Activated CD4-positive, alpha-beta T cell treated with anti-CD3 and anti-CD28 coated beads, Interleukin-2, amount 10 ng/mL, durations not matched to agents 7 days and 5 days (primary cell): ENCODE measurements at regions not wholly inside any gene's neighbourhood (a gene's known extent, or its start where the extent isn't known, plus 50 kb on each side); places are given as distances from the start of the nearest gene placed in this dataset.

Experiments
- CTCF ChIA-PET: fragments of 350-600 bp; sonication (Branson Sonifier 250); formaldehyde crosslinking; loops from one replicate; lab custom pipeline; 2021; ENCODE audit warnings: antibody characterized with exemption; lab: Charles Lee
- POLR2A ChIA-PET: fragments of 350-600 bp; sonication (Branson Sonifier 250); formaldehyde crosslinking; loops from one replicate; lab custom pipeline; 2021; ENCODE audit warnings: antibody characterized with exemption; lab: Charles Lee
- DNase-seq: peaks from one replicate; pipeline ENCODE4 v3.0.0-alpha.2; 2020
- H3K27ac Mint-ChIP-seq: one replicate; pipeline ENCODE4 v1.8.0; 2021; ENCODE audit warnings: mild to moderate bottlenecking, moderate library complexity, mixed read lengths
- H3K27me3 Mint-ChIP-seq: one replicate; pipeline ENCODE4 v1.8.0; 2021; ENCODE audit warnings: mixed read lengths
- H3K36me3 Mint-ChIP-seq: one replicate; pipeline ENCODE4 v1.8.0; 2021; ENCODE audit warnings: low read depth, mixed read lengths
- H3K4me1 Mint-ChIP-seq: one replicate; pipeline ENCODE4 v1.8.0; 2021; ENCODE audit warnings: mixed read lengths
- H3K4me3 Mint-ChIP-seq: one replicate; pipeline ENCODE4 v1.8.0; 2021; ENCODE audit warnings: mild to moderate bottlenecking, moderate library complexity, mixed read lengths
- H3K9me3 Mint-ChIP-seq: one replicate; pipeline ENCODE4 v1.8.0; 2021; ENCODE audit warnings: mixed read lengths

DNA sequence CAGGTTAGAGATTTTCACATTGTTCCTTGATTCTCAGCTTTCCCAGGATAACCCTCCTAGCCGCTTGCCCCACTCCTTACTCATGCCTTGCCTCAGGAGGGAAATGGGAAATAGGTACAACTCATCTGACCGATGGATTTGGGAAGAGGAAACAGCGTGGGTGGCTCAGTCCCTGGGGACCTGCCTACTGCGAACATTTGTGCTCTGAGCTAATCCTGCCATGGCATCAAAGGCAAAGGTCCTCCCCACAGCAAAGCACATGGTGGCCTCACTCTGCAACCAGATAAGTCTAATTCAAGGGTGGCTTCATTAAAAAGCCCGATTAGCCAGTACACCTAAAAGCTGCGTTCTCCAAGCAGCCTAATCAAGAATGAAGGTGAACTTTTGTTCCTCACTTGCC lies 82.4 kb upstream of the ADRA1B start:
- Mint-ChIP-seq H3K27me3 (peaks cover 3% of the 10 kb centered on the region), H3K27ac (no peak overlapping the region), H3K36me3 (no peaks in the 10 kb centered on the region), H3K4me3 (no peak overlapping the region), H3K4me1 (no peaks in the 10 kb centered on the region), H3K9me3 (peaks cover 4% of the 10 kb centered on the region)
- DNase-seq = no peak
- ChIA-PET POLR2A (no interaction called here), CTCF (no interaction called here)

GRCh38 chr5:159835548-159835947 lies 80.7 kb upstream of the ADRA1B start:
- H3K36me3 Mint-ChIP-seq = no peaks in the 10 kb centered on the region
- H3K27me3 Mint-ChIP-seq = peaks cover 2% of the 10 kb centered on the region
- POLR2A ChIA-PET = no interaction called here
- H3K4me1 Mint-ChIP-seq = no peaks in the 10 kb centered on the region
- no peak for DNase-seq
- CTCF ChIA-PET = no interaction called here
- H3K9me3 Mint-ChIP-seq = peaks cover 4% of the 10 kb centered on the region
- H3K4me3 Mint-ChIP-seq = no peak overlapping the region
- H3K27ac Mint-ChIP-seq = no peak overlapping the region

GRCh38 chr5:159836691-159837090 lies 79.6 kb upstream of the ADRA1B start:
- Mint-ChIP-seq H3K4me3 (no peak overlapping the region), H3K9me3 (peaks cover 4% of the 10 kb centered on the region), H3K36me3 (no peaks in the 10 kb centered on the region), H3K4me1 (no peaks in the 10 kb centered on the region), H3K27me3 (peaks cover 4% of the 10 kb centered on the region), H3K27ac (no peak overlapping the region)
- ChIA-PET POLR2A (no interaction called here), CTCF (no interaction called here)
- no peak for DNase-seq

- Mint-ChIP-seq H3K27ac (no peak overlapping the region), H3K36me3 (no peaks in the 10 kb centered on the region), H3K4me1 (no peaks in the 10 kb centered on the region), H3K4me3 (no peak overlapping the region), H3K27me3 (peaks cover 6% of the 10 kb centered on the region), H3K9me3 (peaks cover 4% of the 10 kb centered on the region)
- no peak for DNase-seq
- ChIA-PET POLR2A (no interaction called here), CTCF (no interaction called here)
These were observed 78.4 kb upstream of the ADRA1B start for GRCh38 chr5:159837860-159838259.

- Mint-ChIP-seq H3K4me3 (no peak overlapping the region), H3K27me3 (peaks cover 6% of the 10 kb centered on the region), H3K27ac (no peak overlapping the region), H3K9me3 (peaks cover 4% of the 10 kb centered on the region), H3K36me3 (no peaks in the 10 kb centered on the region), H3K4me1 (no peaks in the 10 kb centered on the region)
- DNase-seq = no peak
- CTCF ChIA-PET = no interaction called here
- POLR2A ChIA-PET = no interaction called here
These were observed 77.6 kb upstream of the ADRA1B start for GRCh38 chr5:159838551-159839222.

DNA sequence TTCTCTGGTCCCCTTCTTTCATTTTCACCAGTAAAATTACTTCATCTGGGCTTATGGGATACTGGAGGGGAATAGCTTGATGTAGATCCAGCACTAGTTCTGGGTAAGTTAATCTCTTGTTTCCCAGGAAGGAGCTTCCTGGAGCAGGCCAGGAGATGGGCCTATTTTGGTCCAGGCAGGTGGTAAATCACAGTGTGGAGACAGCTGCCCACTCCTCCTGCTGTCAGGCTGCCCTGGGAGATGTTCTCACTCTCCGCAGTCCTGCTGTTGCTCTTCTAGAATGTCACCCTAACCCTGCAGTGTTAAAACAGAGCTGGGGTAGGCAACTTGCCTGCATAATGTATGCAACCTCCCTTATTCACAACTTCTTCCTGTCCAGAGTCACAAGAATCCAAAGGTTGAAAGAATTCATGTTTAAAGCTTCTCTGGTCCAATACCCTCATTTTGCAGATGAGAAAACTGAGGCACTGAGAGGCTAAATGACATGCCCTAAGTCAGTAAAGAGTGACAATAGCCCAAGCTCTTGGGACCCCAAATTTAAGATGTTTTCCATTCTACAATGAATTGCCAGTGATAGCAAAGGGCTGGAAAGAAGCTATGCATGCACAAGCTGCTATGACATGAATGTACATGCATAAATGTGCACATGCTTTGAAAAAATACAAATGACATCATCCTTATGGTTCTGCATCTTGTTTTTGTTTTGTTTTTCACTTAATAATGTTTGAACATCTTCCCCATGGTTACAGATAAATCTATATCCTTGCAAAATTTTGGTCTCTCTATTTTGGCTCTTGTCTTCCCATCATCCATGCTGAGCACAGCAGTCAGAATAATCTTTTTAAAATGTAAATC lies 71.8 kb upstream of the ADRA1B start:
- CTCF ChIA-PET = interaction anchor here (0.6 kb wide), 2 partner anchors 301 to 313 kb away, joined by 3 read pairs; no protein-coding TSS in a partner anchor
- no peak for DNase-seq
- Mint-ChIP-seq H3K36me3 (no peaks in the 10 kb centered on the region), H3K27me3 (peaks cover 7% of the 10 kb centered on the region), H3K9me3 (no peaks in the 10 kb centered on the region), H3K4me3 (no peak overlapping the region), H3K27ac (no peak overlapping the region), H3K4me1 (no peaks in the 10 kb centered on the region)
- POLR2A ChIA-PET = no interaction called here

GRCh38 chr5:159849437-159850083 lies 66.7 kb upstream of the ADRA1B start:
- Mint-ChIP-seq H3K27ac (no peak overlapping the region), H3K4me1 (no peaks in the 10 kb centered on the region), H3K9me3 (no peaks in the 10 kb centered on the region), H3K27me3 (peaks cover 2% of the 10 kb centered on the region), H3K36me3 (no peaks in the 10 kb centered on the region), H3K4me3 (no peak overlapping the region)
- ChIA-PET POLR2A (no interaction called here), CTCF (no interaction called here)
- DNase-seq = no peak

- no peaks in the 10 kb centered on the region for H3K4me1 Mint-ChIP-seq
These were observed 66.1 kb upstream of the ADRA1B start for GRCh38 chr5:159850160-159850559.

GRCh38 chr5:159851053-159851452 lies 65.2 kb upstream of the ADRA1B start:
- H3K4me1 Mint-ChIP-seq = no peaks in the 10 kb centered on the region
- no peaks in the 10 kb centered on the region for H3K36me3 Mint-ChIP-seq
- POLR2A ChIA-PET = no interaction called here
- CTCF ChIA-PET = no interaction called here
- H3K27ac Mint-ChIP-seq = no peak overlapping the region
- H3K4me3 Mint-ChIP-seq = no peak overlapping the region
- no peaks in the 10 kb centered on the region for H3K27me3 Mint-ChIP-seq
- DNase-seq = no peak
- H3K9me3 Mint-ChIP-seq = no peaks in the 10 kb centered on the region

More at GRCh38 chr5:159850160-159850559, 66.1 kb upstream of the ADRA1B start:
- Mint-ChIP-seq H3K27me3 (peaks cover 1% of the 10 kb centered on the region), H3K4me3 (no peak overlapping the region), H3K9me3 (no peaks in the 10 kb centered on the region), H3K36me3 (no peaks in the 10 kb centered on the region), H3K27ac (no peak overlapping the region)
- DNase-seq = no peak
- POLR2A ChIA-PET = no interaction called here
- CTCF ChIA-PET = no interaction called here

GRCh38 chr5:159854916-159855315 lies 61.4 kb upstream of the ADRA1B start:
- DNase-seq = no peak
- no peaks in the 10 kb centered on the region for H3K9me3 Mint-ChIP-seq
- H3K4me1 Mint-ChIP-seq = no peaks in the 10 kb centered on the region
- H3K36me3 Mint-ChIP-seq = no peaks in the 10 kb centered on the region
- no peak overlapping the region for H3K4me3 Mint-ChIP-seq
- CTCF ChIA-PET = no interaction called here
- no peak overlapping the region for H3K27ac Mint-ChIP-seq
- POLR2A ChIA-PET = no interaction called here
- H3K27me3 Mint-ChIP-seq = peaks cover 7% of the 10 kb centered on the region

GRCh38 chr5:159855476-159856191 lies 60.6 kb upstream of the ADRA1B start:
- H3K36me3 Mint-ChIP-seq = no peaks in the 10 kb centered on the region
- no peaks in the 10 kb centered on the region for H3K9me3 Mint-ChIP-seq
- POLR2A ChIA-PET = no interaction called here
- no peak overlapping the region for H3K4me3 Mint-ChIP-seq
- peaks cover 7% of the 10 kb centered on the region for H3K27me3 Mint-ChIP-seq
- no peak for DNase-seq
- CTCF ChIA-PET = no interaction called here
- H3K27ac Mint-ChIP-seq = no peak overlapping the region
- H3K4me1 Mint-ChIP-seq = no peaks in the 10 kb centered on the region

GRCh38 chr5:159858871-159859270 lies 57.4 kb upstream of the ADRA1B start:
- no peak for DNase-seq
- Mint-ChIP-seq H3K27me3 (peaks cover 9% of the 10 kb centered on the region), H3K9me3 (no peaks in the 10 kb centered on the region), H3K4me1 (no peaks in the 10 kb centered on the region), H3K4me3 (no peak overlapping the region), H3K27ac (no peak overlapping the region), H3K36me3 (no peaks in the 10 kb centered on the region)
- ChIA-PET POLR2A (no interaction called here), CTCF (interaction anchor here (0.5 kb wide), 1 partner anchor 1163 kb away, joined by 3 read pairs; no protein-coding TSS in a partner anchor)
